DMS114 treated with DMSO at 0.1 percent for 48 hours (cell line): ENCODE measurements at regions not wholly inside any gene's neighbourhood (a gene's known extent, or its start where the extent isn't known, plus 50 kb on each side); places are given as distances from the start of the nearest gene placed in this dataset.

ENCODE experiments used
- DNase-seq: peaks from one replicate; lab custom pipeline; 2025; ENCODE audit not compliant: unreplicated experiment; lab: John Stamatoyannopoulos, UW

- no peak for DNase-seq
Measured at GRCh38 chr11:79758325-79758724, 317.5 kb upstream of the TENM4 start.

GRCh38 chr11:79747406-79747805, 306.6 kb upstream of the TENM4 start:
- no peak for DNase-seq

GRCh38 chr11:79744941-79745340, 304.1 kb upstream of the TENM4 start:
- no peak for DNase-seq

- DNase-seq: no peak
Measured at GRCh38 chr11:79742176-79742575, 301.3 kb upstream of the TENM4 start.

- no peak for DNase-seq
Measured at GRCh38 chr11:79739591-79739990, 298.8 kb upstream of the TENM4 start.

- no peak for DNase-seq
Measured at GRCh38 chr11:79727221-79727620, 286.4 kb upstream of the TENM4 start.

GRCh38 chr11:79720115-79720514, 279.3 kb upstream of the TENM4 start:
- no peak for DNase-seq

- DNase-seq: peak; percentile 33
Measured at GRCh38 chr11:79708319-79708932, 267.6 kb upstream of the TENM4 start.

- no peak for DNase-seq
Measured at GRCh38 chr11:79705648-79706047, 264.8 kb upstream of the TENM4 start.

GRCh38 chr11:79702303-79702702, 261.5 kb upstream of the TENM4 start:
- no peak for DNase-seq

GRCh38 chr11:79699246-79699645, 258.4 kb upstream of the TENM4 start:
- no peak for DNase-seq

GRCh38 chr11:79697905-79698304, 257.1 kb upstream of the TENM4 start:
- no peak for DNase-seq

GRCh38 chr11:79694368-79694767, 253.5 kb upstream of the TENM4 start:
- no peak for DNase-seq

GRCh38 chr11:79691445-79691844, 250.6 kb upstream of the TENM4 start:
- no peak for DNase-seq

GRCh38 chr11:79686703-79687419, 246.0 kb upstream of the TENM4 start:
- no peak for DNase-seq

- DNase-seq: no peak
Measured at GRCh38 chr11:79683930-79684329, 243.1 kb upstream of the TENM4 start.

GRCh38 chr11:79678780-79679452, 238.1 kb upstream of the TENM4 start:
- no peak for DNase-seq

GRCh38 chr11:79676396-79676795, 235.6 kb upstream of the TENM4 start:
- no peak for DNase-seq

- DNase-seq: no peak
Measured at GRCh38 chr11:79675081-79675480, 234.3 kb upstream of the TENM4 start.

GRCh38 chr11:79672786-79673185, 232.0 kb upstream of the TENM4 start:
- no peak for DNase-seq

GRCh38 chr11:79671401-79671800, 230.6 kb upstream of the TENM4 start:
- DNase-seq: no peak

GRCh38 chr11:79670882-79671281, 230.1 kb upstream of the TENM4 start:
- no peak for DNase-seq
